Endothelial cell (in vitro differentiated cells): ENCODE measurements at regions not wholly inside any gene's neighbourhood (a gene's known extent, or its start where the extent isn't known, plus 50 kb on each side); places are given as distances from the start of the nearest gene placed in this dataset.
"Not testable (repeated sequence)": the region's sequence is repeated elsewhere in the genome, so short reads cannot be mapped to it uniquely, and the experiment has no call there.

ENCODE experiments used
- DNase-seq: peaks from one replicate; pipeline ENCODE4 v3.0.0; 2021; ENCODE audit warnings: low spot score
- H3K27ac Mint-ChIP-seq: one replicate; pipeline ENCODE4 v1.8.0; 2021; ENCODE audit warnings: mixed read lengths, inconsistent platforms; ENCODE audit not compliant: unreplicated experiment
- H3K27me3 Mint-ChIP-seq: one replicate; pipeline ENCODE4 v1.8.0; 2021; ENCODE audit warnings: mild to moderate bottlenecking, moderate library complexity, mixed read lengths, inconsistent platforms; ENCODE audit not compliant: unreplicated experiment
- H3K36me3 Mint-ChIP-seq: one replicate; pipeline ENCODE4 v1.8.0; 2021; ENCODE audit warnings: mild to moderate bottlenecking, low read depth, mixed read lengths, inconsistent platforms; ENCODE audit not compliant: unreplicated experiment
- H3K4me1 Mint-ChIP-seq: one replicate; pipeline ENCODE4 v1.8.0; 2021; ENCODE audit warnings: mild to moderate bottlenecking, mixed read lengths, inconsistent platforms; ENCODE audit not compliant: unreplicated experiment
- H3K4me3 Mint-ChIP-seq: one replicate; pipeline ENCODE4 v1.8.0; 2021; ENCODE audit warnings: mild to moderate bottlenecking, mixed read lengths, inconsistent platforms; ENCODE audit not compliant: unreplicated experiment
- H3K9me3 Mint-ChIP-seq: one replicate; pipeline ENCODE4 v1.8.0; 2021; ENCODE audit warnings: mixed read lengths, inconsistent platforms; ENCODE audit not compliant: unreplicated experiment
- TF ChIP-seq, protein P1 (sequence below): fragments of 200-600 bp; sonication (generic); IDR thresholded peaks from one replicate; pipeline ENCODE4 v1.5.0; 2021; ENCODE audit warnings: antibody characterized with exemption; ENCODE audit not compliant: unreplicated experiment

DNA sequence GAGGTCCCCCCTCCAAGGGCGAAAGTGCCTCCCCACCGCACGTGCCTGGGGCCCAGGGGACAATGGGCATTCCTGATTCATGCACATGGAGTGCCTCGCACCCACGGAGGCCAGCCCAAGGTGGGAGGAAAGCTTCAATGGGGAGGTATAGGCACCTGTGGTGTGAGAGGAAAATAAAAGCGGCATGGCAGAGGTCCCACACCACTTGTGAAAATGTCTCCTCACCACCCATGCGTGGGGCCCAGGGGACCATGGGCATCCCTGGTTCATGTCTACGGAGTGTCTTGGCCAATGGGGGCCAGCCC, 384.7 kb downstream of the ALG10 start:
- no peak overlapping the region for H3K4me3 Mint-ChIP-seq
- DNase-seq, result peak; percentile 1
- no peaks in the 10 kb centered on the region for H3K27me3 Mint-ChIP-seq
- no peak overlapping the region for H3K27ac Mint-ChIP-seq
- peaks cover 8% of the 10 kb centered on the region for H3K9me3 Mint-ChIP-seq
- H3K4me1 Mint-ChIP-seq, result no peaks in the 10 kb centered on the region
- peaks cover 4% of the 10 kb centered on the region for H3K36me3 Mint-ChIP-seq
- TF ChIP-seq, protein P1, sequence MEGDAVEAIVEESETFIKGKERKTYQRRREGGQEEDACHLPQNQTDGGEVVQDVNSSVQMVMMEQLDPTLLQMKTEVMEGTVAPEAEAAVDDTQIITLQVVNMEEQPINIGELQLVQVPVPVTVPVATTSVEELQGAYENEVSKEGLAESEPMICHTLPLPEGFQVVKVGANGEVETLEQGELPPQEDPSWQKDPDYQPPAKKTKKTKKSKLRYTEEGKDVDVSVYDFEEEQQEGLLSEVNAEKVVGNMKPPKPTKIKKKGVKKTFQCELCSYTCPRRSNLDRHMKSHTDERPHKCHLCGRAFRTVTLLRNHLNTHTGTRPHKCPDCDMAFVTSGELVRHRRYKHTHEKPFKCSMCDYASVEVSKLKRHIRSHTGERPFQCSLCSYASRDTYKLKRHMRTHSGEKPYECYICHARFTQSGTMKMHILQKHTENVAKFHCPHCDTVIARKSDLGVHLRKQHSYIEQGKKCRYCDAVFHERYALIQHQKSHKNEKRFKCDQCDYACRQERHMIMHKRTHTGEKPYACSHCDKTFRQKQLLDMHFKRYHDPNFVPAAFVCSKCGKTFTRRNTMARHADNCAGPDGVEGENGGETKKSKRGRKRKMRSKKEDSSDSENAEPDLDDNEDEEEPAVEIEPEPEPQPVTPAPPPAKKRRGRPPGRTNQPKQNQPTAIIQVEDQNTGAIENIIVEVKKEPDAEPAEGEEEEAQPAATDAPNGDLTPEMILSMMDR, result no peak

DNA sequence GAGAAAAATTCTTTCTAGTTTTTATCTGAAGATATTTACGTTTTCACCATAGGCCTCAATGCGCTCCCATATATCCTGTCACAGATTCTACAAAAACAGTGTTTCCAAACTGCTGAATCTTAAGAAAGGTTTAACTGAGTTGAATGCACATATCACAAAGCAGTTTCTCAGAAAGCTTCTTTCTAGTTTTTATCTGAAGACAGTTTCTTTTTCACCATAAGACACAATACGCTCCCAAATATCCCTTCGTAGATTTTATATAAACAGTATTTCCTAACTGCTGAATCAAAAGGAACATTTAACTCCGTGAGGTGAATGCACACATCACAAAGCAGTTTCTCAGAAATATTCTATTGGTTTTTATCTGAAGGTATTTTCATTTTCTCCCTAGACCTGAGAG, 385.5 kb downstream of the ALG10 start:
- no peak for DNase-seq
- Mint-ChIP-seq H3K4me3 (no peak overlapping the region), H3K4me1 (no peaks in the 10 kb centered on the region), H3K9me3 (peaks cover 3% of the 10 kb centered on the region), H3K27me3 (no peaks in the 10 kb centered on the region), H3K36me3 (peaks cover 4% of the 10 kb centered on the region), H3K27ac (no peak overlapping the region)
- TF ChIP-seq, protein P1, result no peak

DNA sequence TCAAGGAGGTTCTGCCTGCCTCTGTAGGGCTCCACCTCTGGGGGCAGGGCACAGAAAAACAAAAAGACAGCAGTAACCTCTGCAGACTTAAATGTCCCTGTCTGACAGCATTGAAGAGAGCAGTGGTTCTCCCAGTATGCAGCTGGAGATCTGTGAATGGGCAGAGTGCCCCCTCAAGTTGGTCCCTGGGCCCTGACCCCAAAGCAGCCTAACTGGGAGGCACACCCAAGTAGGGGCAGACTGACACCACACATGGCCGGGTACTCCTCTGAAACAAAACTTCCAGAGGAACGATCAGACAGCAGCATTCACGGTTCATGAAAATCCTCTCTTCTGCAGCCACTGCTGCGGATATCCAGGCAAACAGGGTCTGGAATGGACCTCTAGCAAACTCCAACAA, 409.2 kb downstream of the ALG10 start:
- not testable (repeated sequence) for H3K36me3 Mint-ChIP-seq, H3K27ac Mint-ChIP-seq, H3K4me1 Mint-ChIP-seq, H3K27me3 Mint-ChIP-seq, DNase-seq, H3K4me3 Mint-ChIP-seq
- peaks cover 18% of the 10 kb centered on the region for H3K9me3 Mint-ChIP-seq
